GM23338 (cell line): ENCODE measurements at regions not wholly inside any gene's neighbourhood (a gene's known extent, or its start where the extent isn't known, plus 50 kb on each side); places are given as distances from the start of the nearest gene placed in this dataset.

Experiments
- CTCF ChIP-seq, 2 experiments: fragments of 200-600 bp in 1 of 2; sonication (generic) in 1 of 2; conservative IDR thresholded peaks; 2 replicates each; pipeline versions ENCODE4 v1.5.1 to v1.6.1; 2016 to 2017; ENCODE audit warnings: antibody characterized with exemption in 2 of 2, low read depth in 2 of 2, mild to moderate bottlenecking in 2 of 2, moderate library complexity in 1 of 2
- EZH2phosphoT487 ChIP-seq: fragments of 200-600 bp; sonication (generic); IDR thresholded peaks from one replicate; pipeline ENCODE4 v1.8.1; 2018; ENCODE audit warnings: antibody characterized with exemption; ENCODE audit not compliant: unreplicated experiment
- POLR2AphosphoS5 ChIP-seq: IDR thresholded peaks from 2 replicates; pipeline ENCODE4 v1.6.1; 2016; ENCODE audit warnings: antibody characterized with exemption, low read depth

DNA sequence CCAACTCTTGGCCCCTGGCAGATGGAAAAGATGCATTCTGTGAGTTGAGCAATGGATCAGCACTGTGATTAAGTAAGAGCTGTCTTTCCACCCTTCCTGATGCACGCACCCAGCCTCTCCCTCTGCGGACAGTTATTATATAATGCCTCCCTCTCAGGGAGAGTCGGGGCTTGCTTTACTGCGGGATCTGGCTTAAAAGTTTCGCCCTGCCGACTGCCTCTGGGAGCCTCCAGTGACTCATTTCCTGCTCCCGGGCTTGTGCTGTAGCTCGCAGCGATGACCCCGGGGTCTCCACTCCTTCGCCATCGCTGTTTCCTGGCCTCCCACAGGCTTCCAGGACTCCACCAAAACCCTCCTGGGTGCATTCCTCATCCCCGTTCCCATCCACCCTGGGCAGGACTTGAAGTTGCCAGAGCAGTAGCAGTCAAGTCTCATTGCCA lies 107.4 kb upstream of the SLC7A1 start:
- TF ChIP-seq CTCF (conservative IDR thresholded peaks at IDR 0.05; ENCODE audit: low read depth in 2 of 2) (no peak), POLR2AphosphoS5 (no peak), EZH2phosphoT487 (no peak)
